ENCODE measurements at regions not wholly inside any gene's neighbourhood (a gene's known extent, or its start where the extent isn't known, plus 50 kb on each side); places are given as distances from the start of the nearest gene placed in this dataset.

GRCh38 chr10:106320078-106320477, 844.4 kb downstream of the SORCS1 start (continued):
- TF ChIP-seq ETS1 (IDR thresholded peaks at IDR 0.05) (no peak), POLR2AphosphoS5 (IDR thresholded peaks at IDR 0.05; ENCODE audit: low read depth) (no peak), CREB1 (CRISPR knock-in tag; IDR thresholded peaks at IDR 0.05; ENCODE audit: low read depth) (no peak), EZH2 (IDR thresholded peaks at IDR 0.05; ENCODE audit: low read depth, unreplicated experiment) (no peak), NANOG (IDR thresholded peaks at IDR 0.05; ENCODE audit: borderline replicate concordance) (no peak), EZH2phosphoT487 (IDR thresholded peaks at IDR 0.05; ENCODE audit: unreplicated experiment) (no peak), STAT1 (IDR thresholded peaks at IDR 0.05; ENCODE audit: unreplicated experiment) (no peak)

GRCh38 chr10:106317554-106317953, 847.0 kb downstream of the SORCS1 start:
- no peak for TF ChIP-seq EZH2phosphoT487 (IDR thresholded peaks at IDR 0.05; ENCODE audit: unreplicated experiment)
- Histone ChIP-seq H3K4me1 (ENCODE audit: insufficient read depth) (no peaks in the 10 kb centered on the region), H3K4me2 (no peak overlapping the region), H3K79me2 (replicated peaks; ENCODE audit: insufficient read depth) (no peaks in the 10 kb centered on the region), H3K36me3 (ENCODE audit: insufficient read depth) (no peaks in the 10 kb centered on the region), H3K9me2 (ENCODE audit: insufficient read depth) (no peaks in the 10 kb centered on the region), H4K20me1 (replicated peaks; ENCODE audit: insufficient read depth) (no peaks in the 10 kb centered on the region), H2AFZ (no peak overlapping the region), H3K4me3 (no peak overlapping the region), H3F3A (replicated peaks; ENCODE audit: low read depth) (no peaks in the 10 kb centered on the region), H3K27ac (ENCODE audit: low read depth) (no peak overlapping the region), H3K27me3 (ENCODE audit: insufficient read depth) (no peaks in the 10 kb centered on the region)
- Mint-ChIP-seq H3K27me3 (ENCODE audit: insufficient read depth, low read depth, poor library complexity) (no peaks in the 10 kb centered on the region), H3K27ac (no peak overlapping the region), H3K36me3 (ENCODE audit: low read depth) (no peaks in the 10 kb centered on the region), H3K4me3 (no peak overlapping the region), H3K9me3 (peaks cover 11% of the 10 kb centered on the region; the same call in 2 of the 3 replicates), H3K4me1 (no peaks in the 10 kb centered on the region)
- ATAC-seq (no peak), DNase-seq (ENCODE audit: low spot score) (no peak)

DNA sequence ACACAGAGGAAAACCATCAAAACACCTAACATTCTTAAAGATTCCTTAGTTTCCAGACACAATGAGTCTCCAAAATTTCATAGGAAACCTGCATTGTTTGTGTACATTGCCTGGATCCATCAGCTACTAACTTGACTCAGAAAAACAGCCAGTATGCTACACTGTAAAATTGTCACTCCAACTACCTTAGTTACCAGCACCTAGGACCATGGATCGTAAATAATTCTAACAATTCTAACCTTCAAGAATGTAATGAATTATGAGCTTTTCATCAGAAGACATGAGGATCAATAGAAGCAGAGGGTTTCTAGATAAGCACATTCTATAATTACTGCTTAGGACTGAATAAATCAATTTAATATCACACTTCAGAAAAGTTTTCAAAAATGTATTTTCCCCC, 851.5 kb downstream of the SORCS1 start:
- Histone ChIP-seq H3K36me3 (ENCODE audit: insufficient read depth) (no peaks in the 10 kb centered on the region), H3K27me3 (ENCODE audit: insufficient read depth) (no peaks in the 10 kb centered on the region), H3K4me1 (ENCODE audit: insufficient read depth) (peaks cover under 1% of the 10 kb centered on the region), H3K4me2 (no peak overlapping the region), H3K4me3 (no peak overlapping the region), H3F3A (replicated peaks; ENCODE audit: low read depth) (no peaks in the 10 kb centered on the region), H3K9me2 (ENCODE audit: insufficient read depth) (peaks cover 10% of the 10 kb centered on the region), H3K79me2 (replicated peaks; ENCODE audit: insufficient read depth) (no peaks in the 10 kb centered on the region), H4K20me1 (replicated peaks; ENCODE audit: insufficient read depth) (no peaks in the 10 kb centered on the region), H2AFZ (no peak overlapping the region), H3K27ac (ENCODE audit: low read depth) (no peak overlapping the region)
- Mint-ChIP-seq H3K4me3 (no peak overlapping the region), H3K9me3 (no peaks in the 10 kb centered on the region), H3K36me3 (ENCODE audit: low read depth) (no peaks in the 10 kb centered on the region), H3K27ac (no peak overlapping the region), H3K4me1 (peaks cover 18% of the 10 kb centered on the region), H3K27me3 (ENCODE audit: insufficient read depth, low read depth, poor library complexity) (no peaks in the 10 kb centered on the region)
- ATAC-seq (no peak), DNase-seq (ENCODE audit: low spot score) (no peak)
- TF ChIP-seq ZNF462 (CRISPR knock-in tag; IDR thresholded peaks at IDR 0.05) (no peak), POLR2AphosphoS5 (IDR thresholded peaks at IDR 0.05; ENCODE audit: low read depth) (no peak), ZNF114 (CRISPR knock-in tag; IDR thresholded peaks at IDR 0.05) (no peak), EZH2phosphoT487 (IDR thresholded peaks at IDR 0.05; ENCODE audit: unreplicated experiment) (no peak), JUNB (IDR thresholded peaks at IDR 0.05; ENCODE audit: unreplicated experiment) (no peak), ETS1 (IDR thresholded peaks at IDR 0.05) (no peak), NANOG (IDR thresholded peaks at IDR 0.05; ENCODE audit: borderline replicate concordance) (no peak), CREB1 (CRISPR knock-in tag; IDR thresholded peaks at IDR 0.05; ENCODE audit: low read depth) (no peak), STAT1 (IDR thresholded peaks at IDR 0.05; ENCODE audit: unreplicated experiment) (no peak), ZNF331 (CRISPR knock-in tag; IDR thresholded peaks at IDR 0.05; ENCODE audit: low read depth) (no peak)

All from GM23338 (cell line).